UCSD-AML1 (cell line): ENCODE measurements at regions not wholly inside any gene's neighbourhood (a gene's known extent, or its start where the extent isn't known, plus 50 kb on each side); places are given as distances from the start of the nearest gene placed in this dataset.
"Not testable (repeated sequence)": the region's sequence is repeated elsewhere in the genome, so short reads cannot be mapped to it uniquely, and the experiment has no call there.

Source experiments
- DNase-seq: peaks from one replicate; lab custom pipeline; 2025; ENCODE audit not compliant: unreplicated experiment; lab: John Stamatoyannopoulos, UW

GRCh38 chr3:31179768-31180167 is 285.3 kb upstream of the GADL1 start:
- no peak for DNase-seq

- DNase-seq, result no peak
Measured at GRCh38 chr3:31180274-31180673, 285.8 kb upstream of the GADL1 start.

GRCh38 chr3:31181661-31182060 is 287.2 kb upstream of the GADL1 start:
- no peak for DNase-seq

GRCh38 chr3:31182661-31183060 is 288.2 kb upstream of the GADL1 start:
- DNase-seq, result no peak

DNA sequence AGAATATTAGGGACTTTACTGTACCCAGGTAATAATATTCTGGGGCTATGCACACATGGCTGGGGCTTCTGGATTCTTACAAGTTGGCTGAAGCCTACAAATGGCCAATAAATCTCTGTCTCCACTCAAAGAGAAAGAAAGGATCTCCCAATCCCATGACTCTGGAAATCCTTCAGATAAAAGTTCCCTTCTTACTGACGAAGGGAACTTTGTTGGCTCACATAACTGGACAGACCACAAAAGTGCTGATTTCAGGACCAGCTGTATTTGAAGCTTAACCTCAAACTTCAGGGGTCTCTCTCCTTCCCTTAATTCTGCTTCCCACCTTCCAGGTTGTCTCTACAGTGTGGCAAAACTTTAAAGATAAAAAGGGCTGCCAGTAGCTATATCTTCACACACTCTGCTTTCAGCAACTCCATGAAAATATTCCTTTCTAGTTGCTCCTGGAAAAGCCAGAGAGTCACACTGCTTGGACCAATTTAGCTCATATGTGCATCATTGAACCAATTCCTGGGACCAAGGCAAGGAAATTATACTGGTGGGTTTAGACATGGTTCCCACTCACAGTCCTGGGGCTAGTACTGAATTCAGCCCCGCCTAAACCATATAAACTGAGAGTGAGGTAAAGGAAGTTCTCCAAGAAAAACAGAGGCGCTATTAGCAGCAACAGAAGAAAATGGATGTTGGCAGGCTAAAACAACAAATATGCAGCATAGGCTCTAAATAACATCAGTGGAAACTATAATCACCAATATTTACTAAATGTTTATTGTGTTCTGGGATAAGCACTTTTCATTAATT is 290.0 kb upstream of the GADL1 start:
- DNase-seq, result no peak

DNA sequence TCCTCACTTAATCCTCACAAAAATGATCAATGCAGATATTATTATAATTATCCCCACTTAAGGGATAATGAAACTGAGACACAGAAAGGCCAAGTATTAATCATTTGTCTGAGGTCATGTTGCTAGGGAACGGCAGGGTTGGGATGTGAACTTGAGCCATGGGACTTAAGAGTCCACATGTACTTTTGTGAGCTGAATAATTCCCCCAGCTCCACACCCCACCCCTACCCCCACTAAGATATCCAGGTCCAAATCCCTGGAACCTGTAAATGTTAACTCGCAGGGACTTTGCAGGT is 290.5 kb upstream of the GADL1 start:
- DNase-seq, result no peak

DNA sequence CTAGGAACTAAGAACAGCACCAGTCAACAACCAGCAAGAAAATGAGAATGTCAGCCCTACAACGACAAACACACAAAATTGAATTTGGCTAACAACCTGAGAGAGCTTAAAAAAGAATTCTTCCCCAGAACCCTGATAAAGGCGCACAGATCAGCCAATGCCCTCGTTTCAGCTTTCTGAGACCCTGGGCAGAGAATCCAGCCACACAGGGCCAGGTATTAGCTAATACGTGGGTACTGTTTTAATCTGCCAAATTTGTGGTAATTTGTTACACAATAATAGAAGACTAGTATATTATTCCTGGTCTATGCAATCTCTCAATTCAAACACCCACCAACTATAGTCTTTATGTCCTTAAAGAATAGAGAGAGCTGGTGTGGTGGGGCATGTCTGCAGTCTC is 291.6 kb upstream of the GADL1 start:
- DNase-seq, result no peak

GRCh38 chr3:31187380-31187779 is 292.9 kb upstream of the GADL1 start:
- DNase-seq, result no peak

- no peak for DNase-seq
Measured at GRCh38 chr3:31188112-31188511, 293.7 kb upstream of the GADL1 start.

GRCh38 chr3:31189330-31189729 is 294.9 kb upstream of the GADL1 start:
- no peak for DNase-seq

GRCh38 chr3:31189971-31190370 is 295.5 kb upstream of the GADL1 start:
- DNase-seq, result no peak

GRCh38 chr3:31191354-31191753 is 296.9 kb upstream of the GADL1 start:
- no peak for DNase-seq

- DNase-seq, result no peak
Measured at GRCh38 chr3:31193429-31193828, 299.0 kb upstream of the GADL1 start.

DNA sequence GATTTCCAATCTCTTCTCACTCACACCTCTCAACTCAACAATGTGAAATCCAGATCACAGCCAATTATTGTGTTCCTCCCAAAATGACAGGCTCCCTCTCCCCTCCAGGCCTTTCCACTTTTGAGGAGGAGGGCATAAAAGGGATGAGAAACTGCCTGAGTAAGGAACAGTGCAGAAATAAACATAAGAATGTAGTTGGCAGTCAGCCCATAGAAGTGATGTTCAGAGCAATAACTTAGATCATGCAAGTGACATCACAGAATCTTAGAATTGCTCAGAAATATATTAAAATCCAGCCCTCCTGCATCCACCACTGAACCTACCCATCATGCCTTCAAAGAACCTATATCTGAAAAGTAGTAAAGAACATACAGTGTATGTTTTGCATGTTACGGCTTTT is 299.4 kb upstream of the GADL1 start:
- DNase-seq, result no peak

DNA sequence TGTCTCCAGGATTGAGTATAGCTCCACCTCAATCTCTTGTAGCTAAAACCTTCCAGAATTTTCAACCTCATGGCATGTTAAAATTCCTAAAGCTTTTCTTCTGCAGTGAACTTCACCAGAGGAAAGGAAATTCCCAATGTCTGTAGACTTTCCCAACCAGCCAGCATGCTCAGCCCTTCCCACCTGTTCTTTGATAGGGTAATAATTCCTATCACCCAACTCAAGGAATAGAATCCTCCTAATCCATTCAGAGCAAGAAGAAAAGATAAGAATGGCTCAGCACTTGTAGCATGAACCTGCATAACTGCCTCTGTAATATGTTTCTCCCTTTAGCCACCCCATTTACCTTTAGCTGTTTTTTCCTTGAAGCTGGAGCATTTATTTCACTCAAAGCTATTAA is 301.8 kb upstream of the GADL1 start:
- no peak for DNase-seq

GRCh38 chr3:31196881-31197364 is 302.5 kb upstream of the GADL1 start:
- DNase-seq, result no peak

- DNase-seq, result no peak
Measured at GRCh38 chr3:31197941-31198340, 303.5 kb upstream of the GADL1 start.

GRCh38 chr3:31198890-31199289 is 304.4 kb upstream of the GADL1 start:
- no peak for DNase-seq

DNA sequence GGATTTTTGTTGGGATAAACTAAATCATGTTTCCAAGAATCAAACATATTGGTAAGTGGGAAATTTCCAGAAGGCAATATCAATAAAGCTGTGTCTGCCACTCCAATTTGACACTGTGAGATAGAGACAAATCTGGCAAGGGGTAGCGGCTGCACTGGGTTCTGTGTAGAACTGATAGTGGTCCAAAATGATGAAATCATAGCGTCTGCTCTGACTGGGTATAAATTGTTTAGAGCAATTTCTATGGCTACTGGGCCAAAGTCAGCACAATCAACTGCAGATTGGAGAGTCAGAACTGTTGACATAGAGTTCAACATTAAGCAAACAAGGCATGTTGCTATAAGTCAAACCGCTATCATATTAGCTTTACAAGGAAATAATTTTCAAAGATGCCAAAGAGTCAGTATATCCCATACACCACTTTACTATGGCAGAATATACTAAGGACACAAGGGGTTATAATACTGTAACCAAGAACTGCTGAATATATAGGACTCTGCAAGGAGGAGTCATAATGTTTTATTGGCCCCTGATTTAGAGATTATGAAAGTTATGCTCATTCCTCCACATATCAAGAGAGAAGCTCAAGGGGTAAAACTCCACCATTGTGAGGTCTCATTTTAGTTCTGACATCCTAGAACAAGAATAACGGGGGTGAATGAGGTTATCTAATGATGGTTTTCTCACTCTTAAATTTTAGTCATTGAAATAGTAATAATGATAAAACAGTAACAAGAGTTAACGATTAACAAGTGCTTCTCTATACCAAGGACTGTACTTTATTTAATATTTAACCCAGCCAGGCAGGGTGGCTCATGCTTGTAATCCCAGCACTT is 309.7 kb upstream of the GADL1 start:
- no peak for DNase-seq

DNA sequence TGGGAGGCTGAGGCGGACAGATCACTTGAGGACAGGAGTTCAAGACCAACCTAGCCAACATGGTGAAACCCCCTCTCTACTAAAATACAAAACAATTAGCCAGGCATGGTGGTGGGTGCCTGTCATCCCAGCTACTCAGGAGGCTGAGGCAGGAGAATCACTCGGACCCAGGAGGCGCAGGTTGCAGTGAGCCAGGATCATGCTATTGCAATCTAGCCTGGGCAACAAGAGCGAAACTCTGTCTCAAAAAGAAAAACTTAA is 310.3 kb upstream of the GADL1 start:
- DNase-seq, result not testable (repeated sequence)

- DNase-seq, result no peak
Measured at GRCh38 chr3:31210068-31210645, 315.7 kb upstream of the GADL1 start.

GRCh38 chr3:31213869-31214486 is 318.7 kb upstream of the STT3B start:
- peak; percentile 13 for DNase-seq
